Muscle of back (tissue), 3 donors: ENCODE measurements at regions not wholly inside any gene's neighbourhood (a gene's known extent, or its start where the extent isn't known, plus 50 kb on each side); places are given as distances from the start of the nearest gene placed in this dataset.

Experiments used
- DNase-seq, 3 donors: peaks; one replicate each; pipeline versions ENCODE4 v3.0.0 to v3.0.0-alpha.2; 2013

DNA sequence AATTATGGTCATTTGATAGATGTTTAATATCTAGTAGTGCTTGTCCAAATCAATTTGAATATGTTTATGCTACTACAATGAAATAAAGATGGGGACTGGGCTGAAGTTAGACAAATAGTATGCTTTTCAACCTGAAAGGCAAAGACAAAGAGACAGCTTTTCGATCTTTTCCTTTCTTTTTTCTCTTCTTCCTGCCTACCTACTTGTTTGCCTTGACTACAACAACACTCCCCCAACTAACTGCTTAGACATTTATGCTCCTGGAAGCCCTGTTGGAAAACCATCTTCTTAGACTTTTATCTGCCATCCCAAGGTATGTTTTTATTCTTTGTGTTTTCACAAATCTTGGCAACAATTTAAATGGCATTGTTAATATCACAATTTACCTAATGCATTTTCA lies 374.4 kb upstream of the DDI1 start:
- DNase-seq = no peak

DNA sequence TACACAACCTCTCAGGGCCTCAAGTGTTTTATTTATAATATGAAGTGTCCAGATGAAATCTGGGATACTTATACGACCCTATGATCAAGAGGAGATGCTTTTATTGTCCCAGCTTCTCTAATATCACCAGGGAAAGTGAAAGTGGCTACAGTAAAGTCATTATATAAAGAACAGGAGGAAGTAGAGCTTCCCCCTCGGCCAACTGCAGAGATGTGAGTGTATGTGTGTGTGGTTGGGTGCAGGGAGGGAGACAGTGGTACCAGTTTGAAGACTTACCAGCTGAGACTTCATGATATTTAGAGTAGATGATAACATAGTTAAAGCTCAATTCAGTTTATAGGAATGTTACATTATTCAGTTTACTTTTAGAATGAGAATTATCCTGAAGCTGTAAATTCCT lies 373.6 kb upstream of the DDI1 start:
- DNase-seq = no peak

DNA sequence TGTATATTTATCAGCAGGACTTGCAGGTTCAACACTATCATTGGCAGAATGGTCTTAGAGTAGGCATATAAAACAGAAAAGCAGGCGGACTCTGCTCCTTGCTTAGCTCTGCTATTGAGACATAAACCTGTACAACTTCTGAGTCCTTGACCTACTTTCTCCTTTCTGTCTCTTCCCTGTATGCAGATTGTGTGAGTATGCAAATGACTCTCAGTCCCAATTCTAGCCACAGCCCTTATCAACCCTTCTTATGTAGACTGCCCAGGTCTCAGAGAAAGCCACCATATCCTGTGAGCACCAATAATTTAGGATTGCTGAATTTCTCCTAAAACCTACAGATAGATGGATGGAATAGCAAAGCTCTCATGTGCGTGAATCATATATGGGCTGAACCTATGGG lies 367.6 kb upstream of the DDI1 start:
- no peak for DNase-seq

DNA sequence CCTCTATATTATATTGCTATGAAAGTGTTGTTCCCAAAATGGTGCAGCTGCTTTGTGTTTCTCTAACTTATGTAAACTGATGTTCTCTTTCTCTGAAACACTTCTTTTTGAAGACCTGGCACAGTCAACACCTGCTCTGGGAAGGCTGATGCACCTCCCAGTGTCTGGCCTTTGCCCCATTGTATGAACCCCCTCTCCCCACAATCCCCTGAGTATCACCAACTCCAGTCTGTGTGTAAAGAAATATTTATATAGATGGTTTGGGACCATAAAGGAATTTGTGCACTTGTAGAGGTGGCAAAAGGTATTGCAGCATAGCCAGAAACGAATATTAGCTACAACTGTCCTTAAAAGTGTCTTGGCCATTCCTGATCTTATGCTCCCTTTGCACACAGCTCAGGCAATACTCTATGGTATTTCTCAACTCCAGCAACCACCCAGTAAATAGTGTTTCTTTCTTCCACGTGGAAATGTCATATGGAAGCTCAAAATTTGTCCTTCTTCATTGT lies 365.2 kb upstream of the DDI1 start:
- no peak for DNase-seq

DNA sequence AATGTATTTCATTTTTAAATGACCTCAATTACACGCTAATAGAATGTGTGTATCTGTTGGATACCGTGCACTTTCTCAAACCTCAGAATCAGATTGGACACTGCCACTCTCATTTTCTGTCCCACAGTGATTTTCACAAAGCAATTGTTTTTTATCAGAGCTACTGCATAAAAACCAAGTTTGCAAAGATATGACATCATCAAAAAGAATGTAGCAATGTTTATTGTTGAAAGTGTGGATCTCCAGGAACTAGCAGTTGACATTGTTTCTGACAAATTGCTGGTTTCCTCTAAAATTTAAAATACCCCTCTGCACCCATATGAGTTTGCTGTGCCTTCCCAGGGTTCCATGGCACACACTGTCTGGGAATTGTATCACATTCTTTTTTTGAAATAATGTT lies 362.7 kb upstream of the DDI1 start:
- no peak for DNase-seq

DNA sequence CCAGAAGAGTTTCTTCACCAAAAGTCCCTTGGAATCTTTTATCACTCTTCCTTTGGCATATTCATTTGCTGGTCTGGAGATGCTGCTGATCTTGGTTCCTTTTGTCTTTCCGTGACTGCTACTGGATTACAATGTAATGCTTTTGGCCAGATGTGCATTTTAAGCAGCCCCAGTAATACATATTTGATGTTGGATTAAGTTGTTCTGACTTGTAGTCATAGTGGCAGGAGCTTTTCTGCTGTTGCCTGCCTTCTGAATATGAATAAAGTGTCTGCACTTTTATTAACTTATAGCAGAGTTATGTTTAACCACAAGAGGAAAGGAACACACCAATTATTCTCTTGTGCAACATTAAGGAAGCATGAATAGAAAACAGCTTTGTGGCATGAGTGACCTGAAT lies 360.0 kb upstream of the DDI1 start:
- DNase-seq = no peak

DNA sequence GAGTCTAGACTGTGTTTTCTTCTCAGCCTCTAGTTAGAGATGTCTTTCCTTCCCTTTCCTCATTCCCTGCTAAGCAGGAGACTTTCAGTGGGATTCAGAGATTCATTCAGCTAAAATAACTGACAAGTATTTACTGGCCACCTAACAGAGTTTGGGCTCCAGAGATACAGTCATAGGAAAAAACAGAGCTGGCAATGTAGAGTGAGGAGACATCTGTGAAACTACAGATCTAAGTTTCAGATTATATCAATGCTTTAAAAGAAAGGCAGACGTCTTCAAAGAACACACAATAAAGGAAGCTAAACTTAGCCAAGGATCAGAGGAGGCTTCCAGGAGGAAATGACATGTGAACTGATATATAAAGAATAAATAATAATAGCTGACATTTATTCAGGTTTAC lies 355.6 kb upstream of the DDI1 start:
- peak in 2 of 3 donors; percentile 17 to 30 for DNase-seq

DNA sequence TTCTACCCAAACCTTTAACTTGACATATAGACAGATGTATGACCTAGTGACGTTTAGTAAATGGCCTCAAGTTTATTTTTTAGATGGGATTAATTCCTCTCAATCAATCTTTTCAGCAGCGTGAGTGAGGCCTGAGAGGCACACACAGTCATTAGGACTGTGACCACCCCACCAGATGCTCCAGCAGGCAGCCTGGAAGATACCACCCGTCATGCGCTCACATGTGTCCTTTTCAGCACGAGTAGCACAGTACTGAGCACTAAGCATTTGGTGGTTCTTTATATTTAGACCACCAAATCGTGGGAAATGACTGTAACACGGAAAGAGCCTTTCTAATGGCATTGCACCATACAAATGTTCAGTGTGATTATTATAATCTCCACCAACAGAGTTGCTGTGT lies 354.6 kb upstream of the DDI1 start:
- peak in 1 of 3 donors; percentile 6 for DNase-seq

DNA sequence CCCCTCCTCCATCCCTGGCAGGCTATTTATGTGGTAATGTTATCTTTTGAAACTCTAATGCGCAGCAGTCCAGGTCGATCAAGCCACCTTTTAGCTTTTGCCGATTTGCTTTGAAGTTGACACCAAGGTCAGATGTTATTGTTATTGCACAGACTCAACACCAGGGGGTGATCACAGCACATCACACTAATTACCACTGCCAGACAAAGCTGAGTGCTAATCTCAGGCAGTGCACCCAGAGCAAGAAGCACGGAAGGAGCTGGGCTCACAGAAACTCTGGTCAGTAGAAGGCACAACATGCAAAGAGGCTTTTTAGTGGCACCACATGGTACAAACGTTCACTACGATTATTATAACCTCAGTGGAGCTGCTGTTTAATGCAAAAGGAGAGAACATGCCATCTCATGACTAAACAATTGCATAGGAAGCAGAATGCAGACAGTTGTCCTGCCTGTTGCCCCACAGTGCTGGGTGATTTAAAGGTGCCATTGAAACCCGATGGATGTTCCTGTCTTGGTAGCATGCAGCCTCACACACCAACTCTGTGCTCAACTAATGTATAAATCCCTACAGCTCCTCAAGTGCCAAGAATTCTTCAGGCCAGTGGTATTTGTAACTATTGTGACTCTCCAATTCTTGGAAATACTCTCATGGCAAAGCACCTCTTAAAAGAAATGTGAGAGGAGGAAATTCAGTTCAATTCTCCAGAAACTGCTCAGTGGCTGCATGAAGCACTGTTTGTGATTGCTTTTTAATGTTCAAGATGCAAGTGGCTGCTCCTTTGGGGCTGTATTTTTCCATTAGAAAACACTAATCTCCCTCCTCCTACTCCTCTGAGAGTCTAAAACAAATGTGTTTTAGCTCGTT lies 353.9 kb upstream of the DDI1 start:
- peak; percentile 79 to 90 (median 80) for DNase-seq

DNA sequence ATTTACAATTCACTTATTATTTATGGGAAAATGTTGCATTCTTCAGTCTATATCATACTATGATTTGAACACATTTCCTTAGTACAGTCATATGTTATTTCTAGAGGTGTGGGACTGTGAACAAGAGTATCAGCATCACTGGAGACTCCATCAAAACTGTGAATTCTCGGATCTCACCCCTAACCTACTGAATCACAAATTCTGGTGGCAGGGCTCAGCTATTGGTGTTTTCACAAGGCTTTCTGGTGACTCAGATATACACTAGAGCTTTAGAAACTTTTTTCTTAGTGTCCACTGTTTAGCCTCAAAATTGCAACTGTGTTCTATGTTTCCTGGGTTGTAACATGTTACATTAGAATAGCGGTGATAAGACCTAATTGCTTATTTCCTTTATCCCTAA lies 352.9 kb upstream of the DDI1 start:
- DNase-seq = peak in 1 of 3 donors; percentile 29

DNA sequence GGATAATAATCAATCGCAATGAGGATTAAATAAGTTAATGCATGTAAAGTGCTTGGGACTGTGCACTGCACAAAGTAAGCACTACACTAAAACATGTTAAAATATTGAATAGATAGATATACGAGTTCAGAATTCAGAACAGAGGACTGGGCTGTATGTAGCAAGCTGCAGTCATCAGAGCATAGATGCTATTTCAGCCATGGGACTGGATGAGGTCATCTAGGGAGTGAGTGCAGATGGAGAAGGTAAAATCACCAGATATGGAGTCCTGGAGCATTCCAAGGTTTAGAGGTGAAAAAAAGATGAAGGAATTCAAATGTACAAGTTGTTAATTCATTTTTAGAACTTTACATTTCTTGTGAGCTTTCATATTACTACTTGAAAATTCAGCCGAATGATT lies 347.5 kb upstream of the DDI1 start:
- no peak for DNase-seq

DNA sequence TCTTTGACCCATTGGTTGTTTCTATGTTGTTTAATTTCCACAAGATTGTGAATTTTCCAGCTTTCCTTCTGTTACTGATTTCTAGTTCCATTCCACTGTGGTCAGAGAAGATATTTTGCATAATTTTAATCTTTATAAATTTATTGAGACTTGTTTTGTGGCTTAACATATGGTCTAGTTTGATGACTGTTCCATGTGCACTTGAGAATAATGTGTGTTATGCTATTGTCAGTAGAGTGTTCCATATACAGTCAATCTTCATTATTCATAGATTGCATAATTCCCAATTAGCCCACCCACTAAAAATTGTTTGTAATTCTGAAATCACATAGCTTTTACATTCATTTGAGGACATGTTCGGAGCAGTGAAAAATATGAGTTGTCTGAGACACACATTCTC lies 346.1 kb upstream of the DDI1 start:
- no peak for DNase-seq

DNA sequence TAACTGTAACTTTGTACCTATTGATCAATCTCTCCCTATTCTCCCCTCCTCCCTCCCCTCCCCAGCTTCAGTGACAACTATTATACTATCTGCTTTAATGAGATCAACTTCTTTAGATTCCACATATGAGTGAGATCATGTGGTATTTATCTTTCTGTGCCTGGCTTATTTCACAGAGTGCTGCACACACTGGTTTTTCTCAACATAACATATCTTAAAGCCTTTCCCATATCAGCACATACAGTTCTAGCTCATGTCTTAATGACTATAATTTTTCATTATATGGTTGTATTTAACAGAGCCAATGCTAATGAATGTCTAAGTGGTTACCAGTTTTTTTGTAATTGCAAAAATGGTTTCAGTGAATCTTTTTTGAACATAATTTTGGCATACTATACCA lies 340.3 kb upstream of the DDI1 start:
- no peak for DNase-seq

DNA sequence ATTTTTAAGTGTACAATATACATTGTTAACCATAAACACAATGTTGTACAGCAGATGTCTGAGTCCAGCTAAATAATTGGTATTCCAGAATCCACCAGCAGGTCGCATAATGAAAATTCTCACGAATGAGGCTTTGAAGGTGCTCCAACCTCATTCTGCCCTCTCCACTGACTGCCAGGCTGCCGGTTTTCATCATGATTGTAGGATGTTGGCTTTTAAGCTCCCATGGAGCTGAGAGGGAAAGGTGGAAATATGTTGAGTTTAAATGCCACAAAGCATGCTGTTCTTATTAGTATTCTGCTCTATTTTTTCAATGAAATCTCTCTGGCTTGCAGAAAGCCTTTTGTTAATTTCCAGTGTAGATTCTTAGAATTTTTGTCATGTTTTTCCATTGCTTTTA lies 337.2 kb upstream of the DDI1 start:
- DNase-seq = peak in 1 of 3 donors; percentile 18

DNA sequence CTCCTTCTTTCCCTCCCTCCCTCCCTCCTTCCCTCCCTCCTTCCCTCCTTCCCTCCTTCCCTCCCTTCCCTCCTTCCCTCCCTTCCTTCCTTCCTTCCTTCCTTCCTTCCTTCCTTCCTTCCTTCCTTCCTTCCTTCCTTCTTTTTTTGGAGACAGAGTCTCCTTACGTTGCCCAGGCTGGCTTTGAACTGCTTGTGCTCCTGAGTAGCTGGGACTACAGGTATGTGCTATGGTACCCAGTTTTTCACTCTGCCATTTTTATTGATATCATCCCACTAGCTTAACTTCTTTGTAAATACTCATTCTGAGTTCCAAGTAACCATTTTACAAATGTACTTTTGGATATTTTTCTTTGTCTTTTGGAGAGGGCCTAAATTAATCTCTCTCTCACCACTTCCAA lies 336.8 kb upstream of the DDI1 start:
- no peak for DNase-seq

DNA sequence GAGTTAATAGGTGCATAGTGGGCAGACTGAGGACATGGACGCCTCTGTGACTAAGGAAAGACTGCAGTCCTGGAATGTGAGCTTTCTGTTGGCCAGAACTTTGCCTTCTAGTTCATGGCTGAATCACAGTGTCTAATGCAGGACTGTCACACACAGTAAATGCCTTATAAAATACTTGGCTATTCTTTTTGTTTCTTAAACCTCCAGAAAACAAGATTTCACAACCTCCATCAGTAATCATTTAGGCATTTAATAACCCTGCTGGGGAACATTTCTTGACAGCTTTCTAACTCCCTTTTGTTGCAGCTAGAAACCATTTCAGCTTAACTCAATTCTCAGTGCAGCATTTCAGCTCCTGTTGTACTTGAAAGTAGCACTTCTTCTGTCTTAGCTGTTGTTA lies 335.8 kb upstream of the DDI1 start:
- peak in 2 of 3 donors; percentile 40 to 78 for DNase-seq

DNA sequence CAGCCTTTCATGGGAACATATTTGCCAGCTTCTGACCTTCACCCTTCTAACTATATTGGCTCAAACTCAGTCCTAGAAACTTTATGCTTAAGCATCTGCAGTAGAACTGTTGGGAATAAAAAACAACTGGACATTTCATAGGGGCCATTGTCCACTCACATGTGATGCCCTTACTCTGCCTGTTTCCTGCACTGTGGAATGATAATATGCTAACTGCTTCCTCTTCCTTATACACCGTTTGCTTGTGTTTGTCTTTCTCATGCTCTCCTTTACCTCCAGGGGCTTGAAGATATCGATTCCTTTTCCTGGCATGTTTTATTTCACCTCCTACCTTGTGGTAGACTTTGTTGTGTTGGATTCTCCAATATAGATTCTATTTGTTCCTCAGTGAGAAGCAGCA lies 333.0 kb upstream of the DDI1 start:
- no peak for DNase-seq

DNA sequence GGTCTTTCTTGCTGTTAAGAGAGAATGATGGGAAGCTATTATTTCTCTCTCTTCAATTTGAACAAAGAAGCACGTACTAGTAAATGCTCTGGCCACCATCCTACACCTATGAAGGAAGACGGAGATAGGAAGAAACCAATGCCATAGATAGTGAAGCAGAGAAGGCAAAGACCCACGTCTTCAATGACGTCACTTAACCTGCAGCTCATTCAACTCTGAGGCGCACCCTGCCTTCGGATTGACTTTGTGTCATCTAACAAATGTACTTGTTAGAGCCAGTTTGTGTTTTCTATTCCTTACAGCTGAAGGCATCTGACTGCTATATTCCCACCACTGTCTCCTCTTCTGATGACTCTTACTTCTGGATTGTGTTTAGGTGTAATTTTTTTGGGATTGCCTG lies 332.5 kb upstream of the DDI1 start:
- DNase-seq = no peak

DNA sequence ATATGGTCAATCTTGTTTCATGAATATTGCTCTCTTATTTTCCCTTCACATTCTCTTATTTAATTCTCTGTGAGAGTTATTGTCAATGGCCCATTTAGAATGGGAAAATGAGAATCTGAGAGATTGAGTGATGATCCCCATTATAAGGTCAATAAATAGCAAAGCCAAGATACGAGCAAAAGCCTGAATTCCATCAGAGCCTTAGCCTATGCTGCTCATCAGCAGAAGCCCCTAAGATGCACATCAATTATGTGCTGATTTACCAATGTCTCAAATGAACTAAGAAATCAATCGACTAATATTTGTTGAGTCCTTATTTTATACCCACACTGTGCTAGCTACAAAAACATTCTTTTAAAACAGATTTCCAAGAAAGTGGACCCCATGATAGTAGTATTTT lies 330.8 kb upstream of the DDI1 start:
- DNase-seq = no peak

DNA sequence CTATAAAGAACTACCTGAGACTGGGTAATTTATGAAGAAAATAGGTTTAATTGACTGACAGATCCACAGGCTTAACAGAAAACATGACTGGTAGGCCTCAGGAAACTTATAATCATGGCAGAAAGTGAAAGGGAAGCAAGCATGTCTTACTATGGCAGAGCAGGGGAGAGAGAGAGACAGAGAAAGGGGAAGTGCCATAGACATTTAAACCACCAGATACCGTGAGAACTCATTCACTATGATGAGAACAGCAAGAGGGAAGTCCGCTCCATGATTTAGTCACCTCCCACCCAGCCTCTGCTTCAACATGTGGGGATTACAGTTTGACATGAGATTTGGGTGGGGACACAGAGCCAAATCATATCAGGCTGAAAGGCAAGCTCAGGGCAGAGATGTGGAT lies 327.1 kb upstream of the DDI1 start:
- no peak for DNase-seq

DNA sequence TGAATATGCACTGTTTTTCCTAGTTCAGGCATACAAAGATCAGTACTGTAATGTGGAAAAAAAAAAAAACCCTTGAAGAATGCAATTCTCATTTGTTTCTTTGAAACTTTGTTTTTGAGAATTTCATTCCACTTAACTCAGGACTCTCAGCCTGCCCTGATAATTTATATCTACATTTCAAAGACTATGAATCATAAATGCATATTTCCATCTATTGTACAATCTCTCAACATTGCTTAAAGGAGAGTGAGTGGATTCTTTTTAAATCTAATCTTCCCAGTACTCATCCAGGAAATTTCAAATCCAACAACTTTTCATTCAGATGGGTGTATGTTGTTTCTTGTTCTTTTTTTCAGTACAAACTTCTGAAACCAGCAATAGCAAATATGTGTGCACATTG lies 322.2 kb upstream of the DDI1 start:
- peak in 2 of 3 donors; percentile 7 to 46 for DNase-seq

DNA sequence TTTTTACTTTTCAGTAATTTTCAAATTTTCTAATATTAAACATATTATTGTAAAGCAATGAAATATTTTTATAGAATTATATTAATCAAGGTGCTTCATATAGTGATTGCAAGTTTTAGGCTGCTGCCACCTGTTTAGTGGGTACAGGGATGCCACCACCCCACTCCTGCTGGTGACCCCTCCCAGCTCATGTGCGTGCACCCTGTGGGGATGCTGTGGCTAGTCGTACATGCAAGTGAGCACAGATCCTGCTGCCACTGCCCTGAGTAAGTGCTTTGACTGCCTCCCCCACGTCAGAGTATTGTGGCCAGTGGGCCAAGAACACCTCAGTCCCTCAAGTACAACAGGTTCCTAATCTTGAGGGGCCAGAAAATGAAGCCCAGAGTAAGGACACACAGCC lies 320.1 kb upstream of the DDI1 start:
- no peak for DNase-seq

DNA sequence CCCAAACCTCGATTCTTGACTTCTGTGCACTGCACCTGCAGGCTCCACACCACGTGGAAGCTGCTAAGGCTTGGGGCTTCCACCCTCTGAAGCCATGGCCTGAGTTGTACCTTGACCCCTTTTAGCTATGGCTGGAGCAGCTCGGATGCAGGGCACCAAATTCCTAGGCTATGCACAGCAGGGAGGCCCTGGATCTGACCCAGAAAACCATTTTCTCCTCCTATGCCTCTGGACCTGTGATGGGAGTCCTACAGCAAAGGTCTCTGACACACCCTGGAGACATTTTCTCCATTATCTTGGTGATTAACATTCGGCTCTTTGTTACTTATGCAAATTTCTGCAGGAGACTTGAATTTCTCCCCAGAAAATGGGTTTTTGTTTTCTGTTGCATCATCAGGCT lies 309.2 kb upstream of the DDI1 start:
- no peak for DNase-seq

DNA sequence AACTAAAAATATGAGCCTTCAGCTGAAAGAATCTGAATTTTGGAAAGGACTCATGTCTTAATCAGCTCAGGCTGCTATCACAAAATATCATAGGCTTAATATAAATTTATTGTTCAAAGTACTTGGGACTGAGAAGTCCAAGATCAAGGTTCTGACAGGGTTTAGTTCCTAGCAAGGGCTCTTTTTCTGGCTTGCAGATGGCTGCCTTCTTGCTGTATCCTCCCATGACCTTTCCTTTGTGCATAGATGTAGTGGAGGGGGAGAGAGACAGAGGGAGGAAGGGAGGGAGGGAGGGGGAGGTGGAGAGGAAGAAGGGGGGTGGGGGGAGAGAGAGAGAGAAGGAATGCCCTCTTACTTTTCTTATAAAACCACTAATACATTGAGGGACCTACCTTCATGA lies 306.8 kb upstream of the DDI1 start:
- no peak for DNase-seq
